ENCODE measurements at regions not wholly inside any gene's neighbourhood (a gene's known extent, or its start where the extent isn't known, plus 50 kb on each side); places are given as distances from the start of the nearest gene placed in this dataset.

DNA sequence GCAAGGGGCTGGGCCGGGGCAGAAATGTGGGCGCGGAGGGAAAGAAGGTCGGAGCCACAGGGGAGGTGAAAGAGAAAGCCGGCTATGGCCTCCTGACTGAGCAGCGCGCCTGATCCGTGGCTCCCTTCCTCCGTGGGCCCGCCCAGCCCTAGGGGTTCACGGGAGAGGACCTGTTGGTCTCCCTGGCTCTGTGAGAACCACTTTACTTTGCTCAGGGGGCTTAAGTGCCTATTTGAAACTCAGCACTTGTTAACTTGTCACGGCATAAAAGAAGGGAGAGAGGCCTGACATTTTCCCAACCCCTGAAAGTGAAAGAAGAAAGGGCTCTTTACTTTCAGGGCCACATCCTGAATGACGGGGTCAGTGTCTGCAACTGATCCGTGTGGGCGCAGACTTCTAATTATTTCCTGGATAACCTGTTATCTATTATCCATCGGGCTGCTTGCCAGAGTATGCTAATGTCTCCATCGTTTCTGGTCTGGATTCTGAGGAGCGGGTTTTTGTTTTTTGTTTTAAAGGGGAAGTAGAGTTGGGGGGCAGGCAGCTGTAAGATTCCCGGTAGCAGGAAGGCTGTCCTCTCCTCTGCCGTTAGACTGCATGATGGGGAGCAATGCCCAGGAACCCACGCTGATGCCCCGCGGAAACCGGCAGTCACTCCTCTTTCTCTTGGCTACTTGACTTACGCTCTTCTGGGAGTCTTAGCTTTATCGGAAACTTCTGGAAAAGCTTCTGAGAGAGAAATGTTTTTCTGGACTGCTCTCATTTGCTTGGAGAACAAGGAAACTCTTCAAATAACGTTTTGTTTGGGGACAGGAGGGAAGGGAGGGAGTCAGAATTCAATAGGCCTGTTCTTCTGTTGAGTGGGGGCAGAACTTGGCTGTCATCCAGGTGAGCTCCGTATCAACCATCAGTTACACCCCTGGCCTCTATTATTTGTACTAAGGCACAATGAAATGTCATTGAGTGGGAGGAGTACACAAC is 127.7 kb upstream of the MAX start (continued):
- no peak for TF ChIP-seq SMAD1 (CRISPR knock-in tag; IDR thresholded peaks at IDR 0.05; ENCODE audit: borderline replicate concordance, low read depth)
- TF ChIP-seq FOXK2 (IDR thresholded peaks at IDR 0.05) = no peak
- TF ChIP-seq SRSF1 (optimal IDR thresholded peaks at IDR 0.05; ENCODE audit: low read depth, low read length) = peak; percentile 32
- no peak for TF ChIP-seq ZFP82 (CRISPR knock-in tag; IDR thresholded peaks at IDR 0.05; ENCODE audit: borderline replicate concordance)
- TF ChIP-seq ZNF101 (CRISPR knock-in tag; IDR thresholded peaks at IDR 0.05; ENCODE audit: borderline replicate concordance, low read depth) = no peak
- TF ChIP-seq ZNF543 (CRISPR knock-in tag; IDR thresholded peaks at IDR 0.05) = no peak
- no peak for TF ChIP-seq ZHX2 (IDR thresholded peaks at IDR 0.05; ENCODE audit: low read depth)
- no peak for TF ChIP-seq ZHX2 (CRISPR knock-in tag; IDR thresholded peaks at IDR 0.05; ENCODE audit: borderline replicate concordance)
- TF ChIP-seq SETDB1 (CRISPR knock-in tag; IDR thresholded peaks at IDR 0.05; ENCODE audit: borderline replicate concordance) = no peak
- TF ChIP-seq NFRKB (IDR thresholded peaks at IDR 0.05) = no peak
- no peak for TF ChIP-seq ZNF720 (CRISPR knock-in tag; IDR thresholded peaks at IDR 0.05)
- TF ChIP-seq CENPT (CRISPR knock-in tag; IDR thresholded peaks at IDR 0.05; ENCODE audit: low read depth) = no peak
- TF ChIP-seq ZNF124 (CRISPR knock-in tag; IDR thresholded peaks at IDR 0.05) = no peak
- peak; percentile 67 for TF ChIP-seq ZNF501 (CRISPR knock-in tag; IDR thresholded peaks at IDR 0.05)
- TF ChIP-seq SYNCRIP (IDR thresholded peaks at IDR 0.05; ENCODE audit: insufficient read depth, low read depth, low read length) = no peak
- no peak for TF ChIP-seq ZNF276 (CRISPR knock-in tag; IDR thresholded peaks at IDR 0.05; ENCODE audit: low read depth)
- no peak for TF ChIP-seq HNF4G (IDR thresholded peaks at IDR 0.05; ENCODE audit: borderline replicate concordance, low read depth, low read length)
- TF ChIP-seq HNF4G (CRISPR knock-in tag; IDR thresholded peaks at IDR 0.05; ENCODE audit: borderline replicate concordance, low read depth) = no peak
- TF ChIP-seq CTCF (CRISPR knock-in tag; IDR thresholded peaks at IDR 0.05) = no peak
- TF ChIP-seq, protein P1, sequence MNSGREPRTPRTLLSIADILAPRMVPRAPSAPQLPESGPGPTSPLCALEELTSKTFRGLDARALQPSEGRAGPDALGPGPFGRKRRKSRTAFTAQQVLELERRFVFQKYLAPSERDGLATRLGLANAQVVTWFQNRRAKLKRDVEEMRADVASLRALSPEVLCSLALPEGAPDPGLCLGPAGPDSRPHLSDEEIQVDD (CRISPR knock-in tag; IDR thresholded peaks at IDR 0.05; ENCODE audit: borderline replicate concordance) = no peak
